Activated naive CD4-positive, alpha-beta T cell treated with anti-CD3 and anti-CD28 coated beads, Interleukin-2, amount 10 ng/mL, durations not matched to agents 7 days and 5 days (primary cell): ENCODE measurements at regions not wholly inside any gene's neighbourhood (a gene's known extent, or its start where the extent isn't known, plus 50 kb on each side); places are given as distances from the start of the nearest gene placed in this dataset.
"Not testable (repeated sequence)": the region's sequence is repeated elsewhere in the genome, so short reads cannot be mapped to it uniquely, and the experiment has no call there.

ENCODE experiments used
- CTCF ChIA-PET: fragments of 350-600 bp; sonication (Branson Sonifier 250); formaldehyde crosslinking; loops from one replicate; lab custom pipeline; 2021; ENCODE audit warnings: antibody characterized with exemption; lab: Charles Lee
- DNase-seq: peaks from one replicate; pipeline ENCODE4 v3.0.0-alpha.2; 2020
- H3K27ac Mint-ChIP-seq: one replicate; pipeline ENCODE4 v1.8.0; 2021; ENCODE audit warnings: mild to moderate bottlenecking, moderate library complexity, mixed read lengths
- H3K27me3 Mint-ChIP-seq: one replicate; pipeline ENCODE4 v1.8.0; 2021; ENCODE audit warnings: mild to moderate bottlenecking, mixed read lengths
- H3K36me3 Mint-ChIP-seq: one replicate; pipeline ENCODE4 v1.8.0; 2021; ENCODE audit warnings: mixed read lengths
- H3K4me1 Mint-ChIP-seq: one replicate; pipeline ENCODE4 v1.8.0; 2021; ENCODE audit warnings: mixed read lengths
- H3K4me3 Mint-ChIP-seq: one replicate; pipeline ENCODE4 v1.8.0; 2021; ENCODE audit warnings: mild to moderate bottlenecking, moderate library complexity, mixed read lengths
- H3K9me3 Mint-ChIP-seq: one replicate; pipeline ENCODE4 v1.8.0; 2021; ENCODE audit warnings: mixed read lengths

DNA sequence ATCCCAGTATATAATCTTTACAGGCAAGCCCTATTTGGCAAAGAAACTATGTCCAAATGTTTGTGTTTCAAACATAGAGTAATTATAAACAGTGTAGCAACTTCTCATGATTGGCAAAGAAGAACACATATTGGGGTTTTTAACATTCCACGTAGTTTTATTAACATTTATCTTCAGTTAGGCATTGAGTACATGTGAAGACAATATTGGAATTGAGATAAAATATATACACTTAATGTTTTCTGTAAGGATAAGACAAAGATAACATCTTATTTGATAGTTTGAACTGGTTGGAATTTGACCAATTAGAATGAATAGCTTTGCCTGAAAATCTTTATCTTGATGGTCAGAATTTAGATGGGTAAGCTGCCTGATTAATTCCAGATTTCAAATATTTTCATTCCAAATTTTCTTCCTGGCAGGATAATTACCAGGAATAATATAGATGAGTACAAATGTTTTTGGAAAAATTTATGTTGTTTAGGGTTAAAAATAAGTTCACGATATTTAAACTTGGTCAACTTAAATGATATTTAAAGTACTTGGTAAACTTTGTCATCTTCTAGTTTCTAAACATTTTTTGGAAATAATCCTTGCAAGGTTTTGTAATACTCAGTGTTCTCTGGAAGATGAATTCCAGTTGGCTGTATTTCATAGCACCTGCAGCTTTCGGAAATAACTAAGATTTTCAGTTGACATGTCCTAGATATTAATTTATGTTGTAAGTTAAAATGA is 536.5 kb upstream of the SPRY2 start:
- no peak overlapping the region for H3K27ac Mint-ChIP-seq
- H3K9me3 Mint-ChIP-seq, result no peaks in the 10 kb centered on the region
- no peaks in the 10 kb centered on the region for H3K4me1 Mint-ChIP-seq
- CTCF ChIA-PET, result no interaction called here
- DNase-seq, result no peak
- no peaks in the 10 kb centered on the region for H3K36me3 Mint-ChIP-seq
- H3K27me3 Mint-ChIP-seq, result no peaks in the 10 kb centered on the region
- no peak overlapping the region for H3K4me3 Mint-ChIP-seq

GRCh38 chr13:80873589-80873988 is 532.7 kb upstream of the SPRY2 start:
- DNase-seq, result no peak
- Mint-ChIP-seq H3K4me1 (no peaks in the 10 kb centered on the region), H3K9me3 (no peaks in the 10 kb centered on the region), H3K36me3 (no peaks in the 10 kb centered on the region), H3K27ac (no peak overlapping the region), H3K4me3 (no peak overlapping the region), H3K27me3 (no peaks in the 10 kb centered on the region)
- CTCF ChIA-PET, result no interaction called here

- H3K4me1 Mint-ChIP-seq, DNase-seq, H3K27me3 Mint-ChIP-seq, H3K36me3 Mint-ChIP-seq, H3K9me3 Mint-ChIP-seq, H3K4me3 Mint-ChIP-seq, CTCF ChIA-PET, H3K27ac Mint-ChIP-seq: not testable (repeated sequence)
These were observed 531.0 kb upstream of the SPRY2 start for GRCh38 chr13:80871971-80872370.

DNA sequence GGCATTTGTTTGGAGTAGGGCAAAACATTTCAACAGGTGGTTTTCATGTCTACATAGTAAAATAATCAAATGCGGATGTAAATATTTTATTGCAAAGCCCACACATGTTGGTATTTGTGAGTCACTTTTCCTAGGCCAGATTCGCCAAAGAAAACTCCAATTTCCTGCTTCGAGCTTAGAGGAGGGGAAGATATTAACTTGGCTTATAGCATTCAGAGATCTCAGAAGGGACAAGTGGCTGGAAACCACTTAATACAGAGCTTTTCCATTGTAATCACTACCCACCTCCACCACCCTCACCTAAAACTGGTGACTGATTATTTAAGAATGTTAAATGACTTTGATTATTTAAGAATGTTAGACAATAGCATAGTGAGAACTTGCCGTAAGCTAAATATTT is 530.6 kb upstream of the SPRY2 start:
- DNase-seq, result no peak

GRCh38 chr13:80870186-80870585 is 529.3 kb upstream of the SPRY2 start:
- Mint-ChIP-seq H3K4me3 (no peak overlapping the region), H3K27ac (no peak overlapping the region), H3K4me1 (no peaks in the 10 kb centered on the region), H3K9me3 (no peaks in the 10 kb centered on the region), H3K36me3 (no peaks in the 10 kb centered on the region), H3K27me3 (no peaks in the 10 kb centered on the region)
- CTCF ChIA-PET, result no interaction called here
- no peak for DNase-seq

More for the DNA sequence above, 530.6 kb upstream of the SPRY2 start:
- H3K27me3 Mint-ChIP-seq, result no peaks in the 10 kb centered on the region
- H3K9me3 Mint-ChIP-seq, result no peaks in the 10 kb centered on the region
- CTCF ChIA-PET, result no interaction called here
- H3K36me3 Mint-ChIP-seq, result no peaks in the 10 kb centered on the region
- no peak overlapping the region for H3K27ac Mint-ChIP-seq
- H3K4me3 Mint-ChIP-seq, result no peak overlapping the region
- H3K4me1 Mint-ChIP-seq, result no peaks in the 10 kb centered on the region

- Mint-ChIP-seq H3K9me3 (peaks cover 2% of the 10 kb centered on the region), H3K36me3 (no peaks in the 10 kb centered on the region), H3K27ac (no peak overlapping the region), H3K4me1 (no peaks in the 10 kb centered on the region), H3K4me3 (no peak overlapping the region), H3K27me3 (no peaks in the 10 kb centered on the region)
- no peak for DNase-seq
- CTCF ChIA-PET, result no interaction called here
These were observed 526.0 kb upstream of the SPRY2 start for GRCh38 chr13:80866921-80867320.

DNA sequence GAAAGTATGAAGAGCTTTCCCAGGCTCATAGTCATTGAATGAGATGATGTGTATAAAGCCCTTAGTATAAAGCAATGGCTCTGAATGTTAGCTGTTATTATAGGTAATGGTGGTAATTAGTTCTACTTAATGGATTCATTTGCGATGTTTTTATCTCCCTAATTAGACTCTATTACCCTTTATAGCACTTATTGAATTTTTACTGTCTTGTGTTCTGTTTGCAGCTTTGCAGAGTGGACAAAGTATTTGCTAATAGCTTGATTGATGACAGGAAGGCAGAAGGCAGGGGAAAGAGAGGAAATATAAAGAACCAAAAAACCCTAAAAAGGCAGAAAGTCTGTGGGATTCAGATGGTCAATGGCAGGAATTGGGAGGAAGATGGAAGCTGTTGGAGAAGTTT is 524.4 kb upstream of the SPRY2 start:
- H3K36me3 Mint-ChIP-seq, result no peaks in the 10 kb centered on the region
- CTCF ChIA-PET, result no interaction called here
- H3K27me3 Mint-ChIP-seq, result no peaks in the 10 kb centered on the region

GRCh38 chr13:80862456-80862855 is 521.5 kb upstream of the SPRY2 start:
- H3K4me1 Mint-ChIP-seq, result no peaks in the 10 kb centered on the region
- H3K36me3 Mint-ChIP-seq, result no peaks in the 10 kb centered on the region
- H3K27me3 Mint-ChIP-seq, result no peaks in the 10 kb centered on the region
- H3K4me3 Mint-ChIP-seq, result no peak overlapping the region
- CTCF ChIA-PET, result no interaction called here
- DNase-seq, result no peak
- no peak overlapping the region for H3K27ac Mint-ChIP-seq
- peaks cover 2% of the 10 kb centered on the region for H3K9me3 Mint-ChIP-seq

More for the DNA sequence above, 524.4 kb upstream of the SPRY2 start:
- H3K4me1 Mint-ChIP-seq, result no peaks in the 10 kb centered on the region
- peaks cover 2% of the 10 kb centered on the region for H3K9me3 Mint-ChIP-seq
- no peak for DNase-seq
- H3K4me3 Mint-ChIP-seq, result no peak overlapping the region
- no peak overlapping the region for H3K27ac Mint-ChIP-seq

DNA sequence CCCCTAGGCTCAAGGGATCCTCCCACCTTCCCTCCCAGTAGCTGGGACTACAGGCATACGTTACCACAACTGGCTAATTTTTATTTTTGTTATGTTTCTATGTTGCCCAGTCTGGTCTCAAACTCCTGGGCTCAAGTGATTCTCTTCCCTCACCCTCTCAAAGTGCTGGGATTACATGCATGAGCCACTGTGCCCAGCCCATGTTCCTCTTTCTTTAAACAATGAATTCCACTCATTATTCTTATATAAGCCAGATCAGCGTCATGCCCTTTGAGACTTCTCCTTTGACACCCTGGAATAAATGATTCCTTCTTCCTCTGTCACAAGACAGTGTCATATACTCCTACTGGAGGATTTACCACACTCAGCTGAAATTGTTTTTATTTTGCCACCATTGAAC is 519.9 kb upstream of the SPRY2 start:
- Mint-ChIP-seq H3K9me3 (peaks cover 2% of the 10 kb centered on the region), H3K27ac (no peak overlapping the region), H3K4me3 (no peak overlapping the region), H3K4me1 (no peaks in the 10 kb centered on the region), H3K27me3 (no peaks in the 10 kb centered on the region), H3K36me3 (no peaks in the 10 kb centered on the region)
- DNase-seq, result no peak
- CTCF ChIA-PET, result no interaction called here

DNA sequence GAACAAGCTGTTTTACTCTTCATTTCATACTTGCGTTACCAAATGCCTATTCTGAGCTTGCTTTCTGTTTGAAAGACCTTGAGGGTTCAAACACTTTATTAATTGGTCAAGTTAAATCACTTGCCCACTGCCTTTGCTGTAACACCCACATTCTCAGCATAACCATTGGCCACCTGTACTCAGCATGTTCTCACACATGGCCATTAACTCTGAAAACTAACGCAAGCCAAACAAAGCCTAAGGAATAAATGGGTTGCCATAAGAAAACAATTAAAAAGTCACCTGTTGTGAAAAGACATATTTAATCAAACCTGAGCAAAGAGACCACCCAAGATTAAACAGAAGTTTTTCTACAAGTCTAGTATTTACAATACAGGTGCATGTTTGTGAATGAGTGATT is 517.2 kb upstream of the SPRY2 start:
- Mint-ChIP-seq H3K27ac (no peak overlapping the region), H3K4me1 (no peaks in the 10 kb centered on the region), H3K36me3 (no peaks in the 10 kb centered on the region), H3K4me3 (no peak overlapping the region), H3K27me3 (no peaks in the 10 kb centered on the region), H3K9me3 (no peaks in the 10 kb centered on the region)
- CTCF ChIA-PET, result no interaction called here
- DNase-seq, result no peak

- CTCF ChIA-PET, result no interaction called here
- Mint-ChIP-seq H3K27ac (no peak overlapping the region), H3K9me3 (no peaks in the 10 kb centered on the region), H3K4me3 (no peak overlapping the region), H3K4me1 (no peaks in the 10 kb centered on the region), H3K36me3 (no peaks in the 10 kb centered on the region), H3K27me3 (no peaks in the 10 kb centered on the region)
- DNase-seq, result no peak
These were observed 516.4 kb upstream of the SPRY2 start for GRCh38 chr13:80857321-80857720.

DNA sequence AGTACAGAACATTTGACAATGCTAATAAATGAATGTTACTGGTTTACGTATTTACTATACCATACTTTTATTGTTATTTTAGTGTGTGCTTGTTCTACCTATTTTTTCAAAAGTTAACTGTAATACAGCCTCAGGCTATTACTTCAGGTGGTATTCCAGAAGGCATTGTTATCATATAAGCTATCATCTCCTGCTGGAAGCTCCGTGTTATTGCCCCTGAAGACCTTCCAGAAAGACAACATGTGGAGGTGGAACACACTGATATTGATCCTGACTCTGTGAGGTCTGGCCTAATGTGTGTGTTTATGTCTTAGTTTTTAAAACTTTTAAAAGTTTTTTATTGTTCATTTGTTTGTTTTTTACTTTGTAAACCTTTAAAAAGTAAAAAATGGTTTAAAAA is 509.8 kb upstream of the SPRY2 start:
- H3K27me3 Mint-ChIP-seq, result no peaks in the 10 kb centered on the region
- H3K27ac Mint-ChIP-seq, result no peak overlapping the region

GRCh38 chr13:80844164-80844563 is 503.2 kb upstream of the SPRY2 start:
- H3K27ac Mint-ChIP-seq, result no peak overlapping the region
- H3K36me3 Mint-ChIP-seq, result no peaks in the 10 kb centered on the region
- peaks cover 3% of the 10 kb centered on the region for H3K9me3 Mint-ChIP-seq
- H3K4me3 Mint-ChIP-seq, result no peak overlapping the region
- no peaks in the 10 kb centered on the region for H3K27me3 Mint-ChIP-seq
- CTCF ChIA-PET, result no interaction called here
- DNase-seq, result no peak
- H3K4me1 Mint-ChIP-seq, result no peaks in the 10 kb centered on the region

More for the DNA sequence above, 509.8 kb upstream of the SPRY2 start:
- no peaks in the 10 kb centered on the region for H3K36me3 Mint-ChIP-seq
- peaks cover 3% of the 10 kb centered on the region for H3K9me3 Mint-ChIP-seq
- H3K4me1 Mint-ChIP-seq, result no peaks in the 10 kb centered on the region
- CTCF ChIA-PET, result no interaction called here
- DNase-seq, result no peak
- H3K4me3 Mint-ChIP-seq, result no peak overlapping the region

DNA sequence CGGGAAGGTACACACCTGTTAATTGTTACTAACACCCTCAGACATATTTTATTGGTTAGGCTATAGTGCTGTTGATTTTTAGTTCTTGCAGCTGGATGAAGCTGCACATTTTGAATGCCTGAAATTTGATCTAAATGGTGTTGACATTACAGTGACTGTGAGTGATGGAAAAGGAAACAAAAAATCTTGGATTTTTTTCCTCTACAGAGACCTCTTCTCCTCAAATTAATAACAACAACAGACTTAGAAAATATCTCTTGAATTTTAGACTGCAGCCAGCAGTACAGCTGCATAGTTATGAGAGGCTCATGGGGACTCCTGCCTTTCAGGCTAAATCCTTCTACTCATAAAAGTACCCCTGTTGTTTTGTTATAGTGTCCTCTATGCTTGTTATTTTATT is 500.5 kb upstream of the SPRY2 start:
- H3K27ac Mint-ChIP-seq, result no peak overlapping the region
- CTCF ChIA-PET, result no interaction called here
- no peak for DNase-seq
- no peaks in the 10 kb centered on the region for H3K4me1 Mint-ChIP-seq
- H3K4me3 Mint-ChIP-seq, result no peak overlapping the region
- H3K36me3 Mint-ChIP-seq, result no peaks in the 10 kb centered on the region
- H3K9me3 Mint-ChIP-seq, result peaks cover 7% of the 10 kb centered on the region
- no peaks in the 10 kb centered on the region for H3K27me3 Mint-ChIP-seq

- H3K27me3 Mint-ChIP-seq, result no peaks in the 10 kb centered on the region
- H3K27ac Mint-ChIP-seq, result no peak overlapping the region
- H3K4me3 Mint-ChIP-seq, result no peak overlapping the region
- H3K36me3 Mint-ChIP-seq, result no peaks in the 10 kb centered on the region
- DNase-seq, result no peak
- no peaks in the 10 kb centered on the region for H3K4me1 Mint-ChIP-seq
- H3K9me3 Mint-ChIP-seq, result peaks cover 6% of the 10 kb centered on the region
- CTCF ChIA-PET, result no interaction called here
These were observed 499.5 kb upstream of the SPRY2 start for GRCh38 chr13:80840316-80840976.
